ENCODE measurements at regions not wholly inside any gene's neighbourhood (a gene's known extent, or its start where the extent isn't known, plus 50 kb on each side); places are given as distances from the start of the nearest gene placed in this dataset.

GRCh38 chr3:26437678-26438077, 184.9 kb upstream of the LRRC3B start:
- ChIA-PET POLR2A (no interaction called here), CTCF (ENCODE audit: low intra/inter-chr PET ratio) (no interaction called here)
- H2AFZ ChIP-seq (ENCODE audit: low read depth, low read length), result no peak overlapping the region
- no peaks in the 10 kb centered on the region for H3K79me2 ChIP-seq (ENCODE audit: control insufficient read depth, insufficient read depth, low read length)
- H3K27me3 ChIP-seq (ENCODE audit: control insufficient read depth in 2 of 2, insufficient read depth in 2 of 2, low read length in 2 of 2), result no peaks in the 10 kb centered on the region
- no peaks in the 10 kb centered on the region for H3K4me1 ChIP-seq (replicated peaks in 1 of 2; ENCODE audit: control insufficient read depth in 2 of 2, insufficient read depth in 2 of 2, low read length in 2 of 2)
- no TSS peak for BruUV-seq (replicated peaks)
- FAIRE-seq (no peak), DNase-seq (ENCODE audit: extremely low read depth in 1 of 4, low spot score in 3 of 4) (no peak), ATAC-seq (no peak)
- TF ChIP-seq HINFP (tag; conservative IDR thresholded peaks at IDR 0.05; ENCODE audit: low read depth) (no peak), MCM3 (IDR thresholded peaks at IDR 0.05) (no peak), ZNF512 (tag; IDR thresholded peaks at IDR 0.05) (no peak), PHTF2 (CRISPR knock-in tag; IDR thresholded peaks at IDR 0.05) (no peak), ZNF717 (CRISPR knock-in tag; IDR thresholded peaks at IDR 0.05) (no peak), ZNF253 (CRISPR knock-in tag; conservative IDR thresholded peaks at IDR 0.05) (no peak), ATF7 (IDR thresholded peaks at IDR 0.05) (no peak), ZBTB26 (CRISPR knock-in tag; IDR thresholded peaks at IDR 0.05) (no peak)
- TF ChIP-seq, protein P1, sequence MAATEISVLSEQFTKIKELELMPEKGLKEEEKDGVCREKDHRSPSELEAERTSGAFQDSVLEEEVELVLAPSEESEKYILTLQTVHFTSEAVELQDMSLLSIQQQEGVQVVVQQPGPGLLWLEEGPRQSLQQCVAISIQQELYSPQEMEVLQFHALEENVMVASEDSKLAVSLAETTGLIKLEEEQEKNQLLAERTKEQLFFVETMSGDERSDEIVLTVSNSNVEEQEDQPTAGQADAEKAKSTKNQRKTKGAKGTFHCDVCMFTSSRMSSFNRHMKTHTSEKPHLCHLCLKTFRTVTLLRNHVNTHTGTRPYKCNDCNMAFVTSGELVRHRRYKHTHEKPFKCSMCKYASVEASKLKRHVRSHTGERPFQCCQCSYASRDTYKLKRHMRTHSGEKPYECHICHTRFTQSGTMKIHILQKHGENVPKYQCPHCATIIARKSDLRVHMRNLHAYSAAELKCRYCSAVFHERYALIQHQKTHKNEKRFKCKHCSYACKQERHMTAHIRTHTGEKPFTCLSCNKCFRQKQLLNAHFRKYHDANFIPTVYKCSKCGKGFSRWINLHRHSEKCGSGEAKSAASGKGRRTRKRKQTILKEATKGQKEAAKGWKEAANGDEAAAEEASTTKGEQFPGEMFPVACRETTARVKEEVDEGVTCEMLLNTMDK (IDR thresholded peaks at IDR 0.05; ENCODE audit: borderline replicate concordance, insufficient read depth, low read depth, low read length, poor library complexity, severe bottlenecking), result no peak
- TF ChIP-seq, protein P2, sequence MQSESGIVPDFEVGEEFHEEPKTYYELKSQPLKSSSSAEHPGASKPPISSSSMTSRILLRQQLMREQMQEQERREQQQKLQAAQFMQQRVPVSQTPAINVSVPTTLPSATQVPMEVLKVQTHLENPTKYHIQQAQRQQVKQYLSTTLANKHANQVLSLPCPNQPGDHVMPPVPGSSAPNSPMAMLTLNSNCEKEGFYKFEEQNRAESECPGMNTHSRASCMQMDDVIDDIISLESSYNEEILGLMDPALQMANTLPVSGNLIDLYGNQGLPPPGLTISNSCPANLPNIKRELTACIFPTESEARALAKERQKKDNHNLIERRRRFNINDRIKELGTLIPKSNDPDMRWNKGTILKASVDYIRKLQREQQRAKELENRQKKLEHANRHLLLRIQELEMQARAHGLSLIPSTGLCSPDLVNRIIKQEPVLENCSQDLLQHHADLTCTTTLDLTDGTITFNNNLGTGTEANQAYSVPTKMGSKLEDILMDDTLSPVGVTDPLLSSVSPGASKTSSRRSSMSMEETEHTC (IDR thresholded peaks at IDR 0.05), result no peak
- H3K36me3 ChIP-seq (ENCODE audit: control insufficient read depth, insufficient read depth, low read length), result no peaks in the 10 kb centered on the region
- H3K4me2 ChIP-seq (ENCODE audit: insufficient read depth, low read length), result no peak overlapping the region
- H3K9ac ChIP-seq (ENCODE audit: insufficient read depth in 1 of 2, low read depth in 2 of 2, low read length in 2 of 2), result no peak overlapping the region
- in situ Hi-C loops (cut with MboI) (no loop called here), intact Hi-C loops (cut with micrococcal nuclease) (no loop called here)
- no peaks in the 10 kb centered on the region for H3K9me1 ChIP-seq (ENCODE audit: control insufficient read depth, insufficient read depth, low read length)
- no peak overlapping the region for H3K27ac ChIP-seq (ENCODE audit: extremely low read depth, low read depth, low read length)
- H3K4me3 ChIP-seq, result no peak overlapping the region
- H4K20me1 ChIP-seq (replicated peaks; ENCODE audit: control insufficient read depth, insufficient read depth, low read length), result no peaks in the 10 kb centered on the region
- H3K9me3 ChIP-seq (replicated peaks; ENCODE audit: control insufficient read depth, insufficient read depth, low read depth, low read length), result no peaks in the 10 kb centered on the region
- WGBS (ENCODE audit: insufficient coverage, low coverage, missing lambda C conversion rate), result 1% methylated on average over 4 of the region's 4 CpGs

All from K562 (cell line).